Keratinocyte (primary cell): ENCODE measurements at regions not wholly inside any gene's neighbourhood (a gene's known extent, or its start where the extent isn't known, plus 50 kb on each side); places are given as distances from the start of the nearest gene placed in this dataset.

Experiments
- DNase-seq: peaks from one replicate; pipeline ENCODE4 v3.0.0-alpha.2; 2011; ENCODE audit warnings: low read depth, missing footprints, low spot score
- FAIRE-seq: peaks from 2 replicates; lab custom pipeline; 2011; peaks lifted over from hg19 to GRCh38; lab: Jason Lieb, UNC
- H2AFZ ChIP-seq: 2 replicates; pipeline ENCODE4 v1.6.0; 2012; ENCODE audit warnings: low read length, control low read depth, inconsistent platforms; ENCODE audit not compliant: control insufficient read depth
- H3K27ac ChIP-seq: 2 replicates; pipeline ENCODE4 v1.5.1; 2011; ENCODE audit warnings: low read length; ENCODE audit not compliant: control insufficient read depth, insufficient read depth
- H3K27me3 ChIP-seq: 3 replicates; pipeline ENCODE4 v1.6.0; 2011; ENCODE audit warnings: low read length; ENCODE audit not compliant: control insufficient read depth, insufficient read depth; ENCODE audit errors: extremely low read depth
- H3K36me3 ChIP-seq, 2 experiments: 2 replicates in 1 of 2; 3 replicates in 1 of 2; pipeline ENCODE4 v1.5.1; 2011; ENCODE audit warnings: low read length in 2 of 2, mild to moderate bottlenecking in 1 of 2; ENCODE audit not compliant: control insufficient read depth in 2 of 2, insufficient read depth in 2 of 2; ENCODE audit errors: extremely low read depth in 1 of 2
- H3K4me1 ChIP-seq: 3 replicates; pipeline ENCODE4 v1.5.1; 2011; ENCODE audit warnings: low read length; ENCODE audit not compliant: control insufficient read depth, insufficient read depth; ENCODE audit errors: extremely low read depth
- H3K4me2 ChIP-seq: 3 replicates; pipeline ENCODE4 v1.6.0; 2011; ENCODE audit warnings: low read depth, low read length; ENCODE audit not compliant: control insufficient read depth, insufficient read depth; ENCODE audit errors: extremely low read depth
- H3K4me3 ChIP-seq, 3 experiments: fragments of 200-600 bp in 1 of 3; sonication (generic) in 1 of 3; 2 replicates in 2 of 3; 3 replicates in 1 of 3; pipeline ENCODE4 v1.5.1; 2011 to 2016; ENCODE audit warnings: low read length in 3 of 3, mild to moderate bottlenecking in 3 of 3, control low read depth in 2 of 3, inconsistent platforms in 1 of 3, low read depth in 1 of 3, mixed read lengths in 1 of 3, mixed run types in 1 of 3, moderate library complexity in 1 of 3; ENCODE audit not compliant: control insufficient read depth in 2 of 3, insufficient read depth in 2 of 3; ENCODE audit errors: extremely low read depth in 1 of 3
- H3K79me2 ChIP-seq: 2 replicates; pipeline ENCODE4 v1.6.0; 2012; ENCODE audit warnings: low read length; ENCODE audit not compliant: control insufficient read depth, insufficient read depth
- H3K9ac ChIP-seq: 3 replicates; pipeline ENCODE4 v1.6.0; 2011; ENCODE audit warnings: low read length; ENCODE audit not compliant: control insufficient read depth, insufficient read depth; ENCODE audit errors: extremely low read depth
- H3K9me1 ChIP-seq: 3 replicates; pipeline ENCODE4 v1.6.0; 2011; ENCODE audit warnings: low read length; ENCODE audit not compliant: control insufficient read depth, insufficient read depth; ENCODE audit errors: extremely low read depth
- H3K9me3 ChIP-seq: 2 replicates; pipeline ENCODE4 v1.5.1; 2012; ENCODE audit warnings: low read depth, low read length; ENCODE audit not compliant: control insufficient read depth
- H4K20me1 ChIP-seq: 3 replicates; pipeline ENCODE4 v1.6.0; 2011; ENCODE audit warnings: low read length; ENCODE audit not compliant: control insufficient read depth, insufficient read depth; ENCODE audit errors: extremely low read depth
- EZH2 ChIP-seq: IDR thresholded peaks from one replicate; pipeline ENCODE4 v1.6.1; 2012; ENCODE audit warnings: inconsistent platforms, mild to moderate bottlenecking, low read length, moderate library complexity
- dilution Hi-C: fragments of 300-500 bp; cut with MboI; formaldehyde crosslinking; loops from one replicate; pipeline ENCODE4 v1.7.0; 2020; ENCODE audit warnings: low sequenced_read_pairs; ENCODE audit not compliant: extremely low pct_ligation_motif_present
- TF ChIP-seq, protein P1 (sequence below), 3 experiments: IDR thresholded peaks in 1 of 3; conservative IDR thresholded peaks in 1 of 3; optimal IDR thresholded peaks in 1 of 3; 2 replicates in 2 of 3; 3 replicates in 1 of 3; pipeline versions ENCODE3 to v1.5.1; 2011; ENCODE audit warnings: low read length in 3 of 3, mild to moderate bottlenecking in 3 of 3, moderate library complexity in 2 of 3, control low read depth in 1 of 3, inconsistent platforms in 1 of 3; ENCODE audit not compliant: insufficient read depth in 2 of 3; ENCODE audit errors: extremely low read depth in 1 of 3

DNA sequence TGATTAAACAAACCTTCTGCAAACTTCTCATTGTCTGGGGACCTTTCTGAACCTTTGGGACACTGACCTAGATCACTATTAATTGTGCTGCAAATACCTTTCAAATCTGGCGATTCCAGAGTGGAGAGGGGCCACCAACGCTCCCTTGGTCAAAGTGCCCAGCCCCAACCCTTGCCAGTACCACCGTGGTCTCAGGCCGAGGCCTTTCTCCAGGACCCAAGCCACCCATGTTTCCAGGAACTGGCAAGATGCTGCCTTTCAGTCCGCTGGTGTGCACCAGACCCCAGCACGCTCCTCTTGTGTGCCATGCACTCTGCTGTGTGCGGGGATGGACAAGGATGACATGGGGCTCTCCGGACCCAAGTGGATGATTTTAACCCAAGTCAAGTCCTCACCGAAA is 91.1 kb upstream of the MGMT start:
- TF ChIP-seq EZH2 = no peak
- TF ChIP-seq, protein P1, sequence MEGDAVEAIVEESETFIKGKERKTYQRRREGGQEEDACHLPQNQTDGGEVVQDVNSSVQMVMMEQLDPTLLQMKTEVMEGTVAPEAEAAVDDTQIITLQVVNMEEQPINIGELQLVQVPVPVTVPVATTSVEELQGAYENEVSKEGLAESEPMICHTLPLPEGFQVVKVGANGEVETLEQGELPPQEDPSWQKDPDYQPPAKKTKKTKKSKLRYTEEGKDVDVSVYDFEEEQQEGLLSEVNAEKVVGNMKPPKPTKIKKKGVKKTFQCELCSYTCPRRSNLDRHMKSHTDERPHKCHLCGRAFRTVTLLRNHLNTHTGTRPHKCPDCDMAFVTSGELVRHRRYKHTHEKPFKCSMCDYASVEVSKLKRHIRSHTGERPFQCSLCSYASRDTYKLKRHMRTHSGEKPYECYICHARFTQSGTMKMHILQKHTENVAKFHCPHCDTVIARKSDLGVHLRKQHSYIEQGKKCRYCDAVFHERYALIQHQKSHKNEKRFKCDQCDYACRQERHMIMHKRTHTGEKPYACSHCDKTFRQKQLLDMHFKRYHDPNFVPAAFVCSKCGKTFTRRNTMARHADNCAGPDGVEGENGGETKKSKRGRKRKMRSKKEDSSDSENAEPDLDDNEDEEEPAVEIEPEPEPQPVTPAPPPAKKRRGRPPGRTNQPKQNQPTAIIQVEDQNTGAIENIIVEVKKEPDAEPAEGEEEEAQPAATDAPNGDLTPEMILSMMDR (optimal IDR thresholded peaks at IDR 0.05 in 1 of 3, IDR thresholded peaks at IDR 0.05 in 1 of 3, conservative IDR thresholded peaks at IDR 0.05 in 1 of 3; ENCODE audit: extremely low read depth in 1 of 3, insufficient read depth in 2 of 3, low read length in 3 of 3) = no peak
- H2AFZ ChIP-seq = no peak overlapping the region
- no peaks in the 10 kb centered on the region for H3K36me3 ChIP-seq
- dilution Hi-C loops = no loop called here
- H3K9me1 ChIP-seq = no peaks in the 10 kb centered on the region
- FAIRE-seq (no peak), DNase-seq (no peak)
- no peak overlapping the region for H3K9ac ChIP-seq
- H3K27me3 ChIP-seq = no peaks in the 10 kb centered on the region
- no peak overlapping the region for H3K4me3 ChIP-seq
- H3K4me2 ChIP-seq = no peak overlapping the region
- no peaks in the 10 kb centered on the region for H4K20me1 ChIP-seq
- no peaks in the 10 kb centered on the region for H3K4me1 ChIP-seq
- H3K79me2 ChIP-seq = no peaks in the 10 kb centered on the region
- H3K27ac ChIP-seq = no peak overlapping the region
- no peaks in the 10 kb centered on the region for H3K9me3 ChIP-seq

GRCh38 chr10:129380279-129380678 is 86.8 kb upstream of the MGMT start:
- FAIRE-seq = no peak

More at GRCh38 chr10:129380279-129380678, 86.8 kb upstream of the MGMT start:
- no peaks in the 10 kb centered on the region for H4K20me1 ChIP-seq
- no peaks in the 10 kb centered on the region for H3K9me1 ChIP-seq
- no peak overlapping the region for H3K9ac ChIP-seq
- no peak overlapping the region for H3K4me2 ChIP-seq
- no peaks in the 10 kb centered on the region for H3K36me3 ChIP-seq
- H3K4me3 ChIP-seq = no peak overlapping the region
- no peak for DNase-seq
- H3K79me2 ChIP-seq = no peaks in the 10 kb centered on the region
- no peak overlapping the region for H3K27ac ChIP-seq
- dilution Hi-C loops = no loop called here
- TF ChIP-seq, protein P1 (optimal IDR thresholded peaks at IDR 0.05 in 1 of 3, IDR thresholded peaks at IDR 0.05 in 1 of 3, conservative IDR thresholded peaks at IDR 0.05 in 1 of 3; ENCODE audit: extremely low read depth in 1 of 3, insufficient read depth in 2 of 3, low read length in 3 of 3) = no peak
- TF ChIP-seq EZH2 = no peak
- no peak overlapping the region for H2AFZ ChIP-seq
- H3K9me3 ChIP-seq = peaks cover 1% of the 10 kb centered on the region
- no peaks in the 10 kb centered on the region for H3K4me1 ChIP-seq
- no peaks in the 10 kb centered on the region for H3K27me3 ChIP-seq
